Effector CD4-positive, alpha-beta T cell (primary cell): ENCODE measurements at regions not wholly inside any gene's neighbourhood (a gene's known extent, or its start where the extent isn't known, plus 50 kb on each side); places are given as distances from the start of the nearest gene placed in this dataset.

ENCODE experiments used
- DNase-seq: peaks from one replicate; pipeline ENCODE4 v3.0.0-alpha.2; 2020

- DNase-seq: no peak
Measured at GRCh38 chr4:65834707-65835106, 164.4 kb upstream of the EPHA5 start.

DNA sequence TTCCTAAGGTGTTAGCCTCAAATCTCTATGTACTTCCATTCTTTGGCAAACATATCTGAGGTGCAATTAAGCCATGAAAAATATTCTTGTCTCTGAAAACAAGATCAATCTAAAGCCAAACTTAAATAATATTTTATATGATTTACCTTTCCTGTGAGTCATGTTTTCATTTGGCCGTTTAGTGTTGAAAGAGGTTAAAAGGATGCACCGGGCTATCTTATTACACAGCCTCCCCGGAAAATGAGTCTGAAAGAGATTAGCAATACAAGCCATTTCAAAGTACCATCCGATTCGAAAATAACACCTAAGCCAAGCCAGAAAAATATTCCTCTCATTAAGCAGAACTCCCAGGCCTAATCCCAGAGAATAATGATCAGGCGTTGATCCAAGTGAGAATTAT lies 161.5 kb upstream of the EPHA5 start:
- DNase-seq: no peak

- no peak for DNase-seq
Measured at GRCh38 chr4:65825116-65825753, 154.9 kb upstream of the EPHA5 start.

DNA sequence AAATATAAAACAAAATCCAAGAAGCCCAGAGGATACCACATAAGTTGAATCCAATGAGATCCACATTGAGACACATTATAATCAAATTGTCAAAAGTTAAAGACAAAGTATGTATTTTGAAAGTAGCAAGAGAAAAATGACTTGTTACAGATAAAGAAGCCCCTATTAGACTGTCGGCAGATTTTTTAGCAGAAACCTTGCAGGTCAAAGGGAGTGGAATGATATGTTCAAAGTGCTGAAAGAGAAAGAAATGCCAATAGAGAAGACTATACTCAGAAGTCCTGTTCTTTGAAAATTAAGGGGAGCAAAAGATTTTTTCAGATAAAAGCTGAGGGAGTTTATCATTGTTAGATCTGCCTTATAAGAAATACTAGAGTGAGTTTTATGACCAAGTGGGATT lies 148.9 kb upstream of the EPHA5 start:
- no peak for DNase-seq

- DNase-seq: no peak
Measured at GRCh38 chr4:65805936-65806335, 135.6 kb upstream of the EPHA5 start.

DNA sequence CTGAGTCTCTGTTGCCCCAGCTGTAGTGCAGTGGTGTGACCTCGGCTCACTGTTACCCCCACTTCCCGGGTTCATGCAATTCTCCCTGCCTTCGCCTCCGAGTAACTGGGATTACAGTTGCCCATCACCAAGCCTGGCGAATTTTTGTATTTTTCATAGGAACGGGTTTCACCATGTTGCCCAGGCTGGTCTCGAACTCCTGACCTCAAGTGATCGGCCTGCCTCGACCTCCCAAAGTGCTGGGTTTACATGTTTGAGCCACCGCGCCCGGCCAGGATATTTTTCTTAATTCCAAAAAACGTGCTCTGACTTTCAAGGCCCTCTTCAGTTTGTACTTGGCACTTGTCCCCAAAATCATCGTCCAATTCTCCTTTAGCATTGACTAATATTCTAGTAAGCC lies 129.2 kb upstream of the EPHA5 start:
- no peak for DNase-seq

DNA sequence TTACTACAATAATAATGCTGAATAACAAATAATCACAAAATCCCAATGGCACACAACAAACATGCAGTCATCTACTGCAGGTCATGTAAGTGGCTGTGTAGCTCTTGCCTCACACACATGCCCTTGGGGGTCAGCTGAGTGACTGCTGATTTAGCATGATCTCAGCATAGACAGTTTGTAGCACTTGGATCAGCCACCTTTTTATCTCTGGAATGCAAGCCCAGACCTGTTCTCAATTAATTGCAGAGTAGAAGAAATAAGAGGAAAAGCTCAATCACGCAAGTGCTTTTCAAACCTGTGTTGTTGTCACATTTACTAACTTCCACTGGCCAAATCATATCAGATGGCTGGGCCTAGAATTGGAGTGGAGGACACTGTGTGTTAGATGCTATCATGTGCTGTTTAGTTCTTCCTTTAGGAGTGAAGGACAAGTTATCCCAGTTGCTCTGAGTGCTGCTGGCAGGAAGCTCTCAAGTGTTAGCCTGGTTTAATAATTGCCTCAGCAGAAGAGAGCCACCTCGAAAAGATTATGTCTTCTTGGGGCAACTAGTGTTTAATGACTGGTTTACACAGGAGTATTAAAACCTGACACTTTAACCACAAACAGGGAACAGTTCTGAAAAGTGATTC lies 128.3 kb upstream of the EPHA5 start:
- DNase-seq: no peak

GRCh38 chr4:65791812-65792308 lies 121.6 kb upstream of the EPHA5 start:
- DNase-seq: no peak

DNA sequence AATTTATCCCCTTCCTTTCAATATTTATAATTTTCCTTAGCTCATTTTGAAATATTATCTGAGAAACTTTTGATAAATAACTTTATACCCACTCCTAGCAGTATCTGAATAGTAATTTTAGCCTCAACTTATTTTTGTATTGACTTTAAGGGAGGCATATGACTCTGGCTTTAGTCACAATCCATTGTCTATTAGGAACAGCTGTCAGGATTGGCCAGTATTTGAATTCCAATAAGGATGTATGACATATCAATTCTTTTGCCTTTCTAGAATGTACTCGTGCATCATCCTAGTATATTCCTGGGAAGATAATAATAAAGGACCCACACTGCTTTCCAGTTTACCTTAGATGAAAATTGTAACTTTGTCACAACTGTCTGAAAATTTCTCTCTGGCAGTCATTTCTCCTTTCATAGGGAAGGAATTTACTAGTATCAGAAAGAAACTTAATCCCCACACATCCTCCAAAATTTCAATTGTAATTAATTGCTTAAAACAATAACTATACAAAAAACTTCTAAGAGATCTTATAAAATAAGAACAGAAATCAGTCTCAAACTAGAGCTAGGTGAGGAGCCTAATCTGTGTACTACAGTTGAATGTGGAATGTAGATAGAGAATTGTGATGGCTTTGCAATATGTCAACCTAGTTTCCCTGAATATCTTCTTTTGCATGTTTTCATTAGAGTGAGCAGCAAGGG lies 121.0 kb upstream of the EPHA5 start:
- DNase-seq: no peak

GRCh38 chr4:65789805-65790204 lies 119.5 kb upstream of the EPHA5 start:
- no peak for DNase-seq

DNA sequence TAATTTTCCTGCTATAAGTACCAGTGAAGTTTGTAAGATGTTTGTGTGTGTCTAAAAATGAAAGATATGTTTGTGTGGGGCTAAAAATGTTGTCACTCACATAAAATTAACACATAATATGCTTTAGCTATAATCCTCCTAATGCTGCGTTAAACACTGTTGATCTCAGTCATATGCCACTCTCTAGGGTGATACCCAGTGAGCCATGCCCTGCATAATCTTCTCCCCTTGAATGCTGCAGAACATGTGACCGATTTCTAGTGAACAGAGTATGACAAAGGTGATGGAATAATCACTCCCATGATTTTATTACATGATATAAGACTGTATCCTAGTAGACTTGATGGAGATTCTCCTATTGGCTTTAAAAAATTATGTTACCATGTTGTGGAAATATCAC lies 119.1 kb upstream of the EPHA5 start:
- DNase-seq: no peak

- no peak for DNase-seq
Measured at GRCh38 chr4:65777270-65777669, 107.0 kb upstream of the EPHA5 start.

DNA sequence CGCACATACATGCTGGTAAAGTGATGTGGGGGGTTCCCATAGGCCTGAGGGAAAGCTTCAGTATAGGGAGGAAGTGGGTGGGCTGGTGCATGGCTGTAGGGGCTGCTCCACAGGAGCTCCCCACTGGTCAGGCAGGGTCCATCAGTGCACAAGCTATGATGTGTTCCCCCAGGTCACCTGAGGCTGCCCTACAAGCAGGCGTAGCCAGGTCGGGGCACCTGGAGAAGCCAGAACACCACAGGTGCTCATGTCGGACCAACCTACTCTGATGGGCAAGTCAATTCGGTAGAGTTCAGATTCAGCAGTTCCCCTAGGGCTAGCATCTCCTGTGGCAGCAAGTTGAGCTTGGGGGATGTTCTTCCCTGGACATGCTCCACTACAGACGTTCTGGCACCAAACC lies 103.3 kb upstream of the EPHA5 start:
- DNase-seq: no peak

GRCh38 chr4:65747386-65747785 lies 77.1 kb upstream of the EPHA5 start:
- DNase-seq: no peak

DNA sequence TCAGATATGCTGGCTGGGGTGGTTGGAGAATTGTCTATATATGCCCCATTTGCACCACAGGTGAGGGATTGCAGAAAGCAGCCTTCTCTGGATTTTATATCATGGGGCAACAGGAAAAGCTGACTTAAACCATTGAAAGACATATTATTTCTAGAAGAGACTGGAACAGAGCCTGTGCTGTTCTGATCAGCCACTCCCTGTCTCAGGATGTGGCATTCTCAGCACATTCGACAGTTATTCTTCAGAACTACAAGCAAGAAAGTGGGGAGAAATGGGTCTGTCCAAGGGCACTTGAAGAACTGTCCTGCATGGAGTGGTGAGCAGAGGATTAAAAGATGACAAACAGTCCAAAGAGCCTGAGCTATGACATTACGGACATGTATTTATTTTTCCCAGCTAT lies 67.8 kb upstream of the EPHA5 start:
- DNase-seq: no peak

DNA sequence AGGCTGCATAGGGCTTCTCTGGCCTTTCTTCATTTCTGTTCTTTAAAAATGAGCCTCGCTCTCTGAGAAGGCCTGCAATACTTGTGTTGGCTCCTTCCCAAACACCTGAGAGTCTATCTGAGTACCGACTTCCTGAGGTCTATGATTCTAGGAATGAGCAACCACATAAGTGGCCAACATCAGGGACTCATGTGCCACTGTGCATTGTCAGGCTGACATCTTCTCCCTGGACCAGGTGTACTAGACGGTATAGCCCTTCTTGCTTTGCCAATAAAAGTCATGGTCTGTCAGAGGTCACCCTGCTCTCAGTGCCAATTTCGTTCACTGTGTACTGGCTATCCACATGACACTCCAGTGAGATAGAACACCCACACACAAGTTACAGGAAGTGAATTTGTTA lies 67.4 kb upstream of the EPHA5 start:
- no peak for DNase-seq

GRCh38 chr4:65724973-65725372 lies 54.7 kb upstream of the EPHA5 start:
- no peak for DNase-seq
